GM12873 (cell line): ENCODE measurements at regions not wholly inside any gene's neighbourhood (a gene's known extent, or its start where the extent isn't known, plus 50 kb on each side); places are given as distances from the start of the nearest gene placed in this dataset.
A peak's percentile ranks its signal among the peaks of the same experiment; 100 is the strongest.

Experiments
- CTCF ChIP-seq: IDR thresholded peaks from 2 replicates; pipeline ENCODE4 v1.5.1; 2012; ENCODE audit warnings: low read depth, mild to moderate bottlenecking, moderate library complexity, low read length, control low read depth; ENCODE audit not compliant: insufficient read depth; ENCODE audit errors: missing control alignments

- no peak for TF ChIP-seq CTCF
Measured at GRCh38 chr1:119279456-119280381, 88.9 kb upstream of the HAO2 start.

- TF ChIP-seq CTCF: no peak
Measured at GRCh38 chr1:119285482-119285881, 83.1 kb upstream of the HAO2 start.

GRCh38 chr1:119286587-119287181, 81.9 kb upstream of the HAO2 start:
- peak; percentile 71 for TF ChIP-seq CTCF

- no peak for TF ChIP-seq CTCF
Measured at GRCh38 chr1:119288751-119289150, 79.8 kb upstream of the HAO2 start.

- TF ChIP-seq CTCF: no peak
Measured at GRCh38 chr1:119290297-119290696, 78.3 kb upstream of the HAO2 start.

- TF ChIP-seq CTCF: no peak
Measured at GRCh38 chr1:119291611-119292206, 76.9 kb upstream of the HAO2 start.

- TF ChIP-seq CTCF: no peak
Measured at GRCh38 chr1:119293797-119294196, 74.8 kb upstream of the HAO2 start.
